ENCODE measurements at regions not wholly inside any gene's neighbourhood (a gene's known extent, or its start where the extent isn't known, plus 50 kb on each side); places are given as distances from the start of the nearest gene placed in this dataset.

DNA sequence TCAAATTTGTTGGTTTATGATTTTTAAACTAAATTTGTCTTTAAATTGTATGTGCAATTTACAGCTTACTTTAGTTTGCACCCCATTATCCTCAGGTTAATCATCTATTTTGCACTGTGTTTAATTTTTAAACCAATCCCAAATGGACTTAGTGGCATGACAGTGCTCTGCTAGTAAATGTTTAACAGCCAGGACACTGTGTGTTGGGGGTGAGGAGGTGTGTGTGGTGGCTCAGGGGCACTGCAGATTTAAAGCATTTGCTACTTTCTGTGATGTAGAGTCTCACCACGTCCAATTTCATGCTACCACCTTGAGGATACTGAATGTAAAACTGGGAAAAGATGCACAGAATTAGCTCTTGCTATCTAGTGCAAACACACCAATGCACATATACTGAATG is 225.7 kb downstream of the HAO1 start:
- no peak overlapping the region for H3K27ac ChIP-seq
- H3K4me1 ChIP-seq, result no peaks in the 10 kb centered on the region
- DNase-seq, result no peak
- no peaks in the 10 kb centered on the region for H3K9me3 ChIP-seq
- intact Hi-C loops (cut with DNase I; ENCODE audit: low total_unique reads), result no loop called here
- no peaks in the 10 kb centered on the region for H3K27me3 ChIP-seq
- no peak overlapping the region for H3K4me3 ChIP-seq
- TF ChIP-seq, protein P1, sequence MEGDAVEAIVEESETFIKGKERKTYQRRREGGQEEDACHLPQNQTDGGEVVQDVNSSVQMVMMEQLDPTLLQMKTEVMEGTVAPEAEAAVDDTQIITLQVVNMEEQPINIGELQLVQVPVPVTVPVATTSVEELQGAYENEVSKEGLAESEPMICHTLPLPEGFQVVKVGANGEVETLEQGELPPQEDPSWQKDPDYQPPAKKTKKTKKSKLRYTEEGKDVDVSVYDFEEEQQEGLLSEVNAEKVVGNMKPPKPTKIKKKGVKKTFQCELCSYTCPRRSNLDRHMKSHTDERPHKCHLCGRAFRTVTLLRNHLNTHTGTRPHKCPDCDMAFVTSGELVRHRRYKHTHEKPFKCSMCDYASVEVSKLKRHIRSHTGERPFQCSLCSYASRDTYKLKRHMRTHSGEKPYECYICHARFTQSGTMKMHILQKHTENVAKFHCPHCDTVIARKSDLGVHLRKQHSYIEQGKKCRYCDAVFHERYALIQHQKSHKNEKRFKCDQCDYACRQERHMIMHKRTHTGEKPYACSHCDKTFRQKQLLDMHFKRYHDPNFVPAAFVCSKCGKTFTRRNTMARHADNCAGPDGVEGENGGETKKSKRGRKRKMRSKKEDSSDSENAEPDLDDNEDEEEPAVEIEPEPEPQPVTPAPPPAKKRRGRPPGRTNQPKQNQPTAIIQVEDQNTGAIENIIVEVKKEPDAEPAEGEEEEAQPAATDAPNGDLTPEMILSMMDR (IDR thresholded peaks at IDR 0.05), result no peak
- no peak for TF ChIP-seq POLR2A (IDR thresholded peaks at IDR 0.05)
- H3K36me3 ChIP-seq, result no peaks in the 10 kb centered on the region

DNA sequence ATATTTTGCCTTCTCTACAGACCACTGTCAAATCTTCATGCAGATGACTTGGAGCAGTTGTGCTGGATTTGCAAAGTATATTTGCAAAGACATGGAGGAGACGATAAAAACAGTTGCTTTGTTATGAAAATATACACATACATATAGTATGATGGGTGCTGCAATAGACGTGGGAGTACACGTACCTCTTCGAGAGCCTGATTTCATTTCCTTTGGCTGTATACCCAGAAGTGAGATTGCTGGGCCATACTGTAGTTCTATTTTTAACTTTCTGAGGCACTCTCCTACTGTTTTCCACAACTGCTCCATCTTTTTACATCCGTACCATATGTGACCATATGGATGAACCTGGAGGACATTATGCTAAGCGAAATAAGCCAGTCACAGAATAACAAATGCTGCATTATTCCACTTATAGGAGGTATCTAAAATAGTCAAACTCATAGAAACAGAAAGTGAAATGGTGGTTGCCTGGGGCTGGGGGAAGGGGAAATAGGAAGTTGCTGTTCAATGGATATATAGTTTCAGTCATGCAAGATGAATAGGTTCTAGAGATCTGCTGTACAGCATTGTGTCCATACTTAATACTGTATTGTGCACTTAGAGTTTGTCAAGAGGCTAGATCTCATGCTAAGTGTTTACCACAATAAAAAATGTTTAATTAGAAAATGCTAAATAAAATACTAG is 223.8 kb downstream of the HAO1 start:
- no peak overlapping the region for H3K4me3 ChIP-seq
- H3K9me3 ChIP-seq, result no peaks in the 10 kb centered on the region
- no peak for TF ChIP-seq POLR2A (IDR thresholded peaks at IDR 0.05)
- TF ChIP-seq, protein P1 (IDR thresholded peaks at IDR 0.05), result no peak
- no peaks in the 10 kb centered on the region for H3K36me3 ChIP-seq
- intact Hi-C loops (cut with DNase I; ENCODE audit: low total_unique reads), result no loop called here
- H3K27ac ChIP-seq, result no peak overlapping the region
- H3K27me3 ChIP-seq, result no peaks in the 10 kb centered on the region
- DNase-seq, result no peak
- H3K4me1 ChIP-seq, result no peaks in the 10 kb centered on the region

DNA sequence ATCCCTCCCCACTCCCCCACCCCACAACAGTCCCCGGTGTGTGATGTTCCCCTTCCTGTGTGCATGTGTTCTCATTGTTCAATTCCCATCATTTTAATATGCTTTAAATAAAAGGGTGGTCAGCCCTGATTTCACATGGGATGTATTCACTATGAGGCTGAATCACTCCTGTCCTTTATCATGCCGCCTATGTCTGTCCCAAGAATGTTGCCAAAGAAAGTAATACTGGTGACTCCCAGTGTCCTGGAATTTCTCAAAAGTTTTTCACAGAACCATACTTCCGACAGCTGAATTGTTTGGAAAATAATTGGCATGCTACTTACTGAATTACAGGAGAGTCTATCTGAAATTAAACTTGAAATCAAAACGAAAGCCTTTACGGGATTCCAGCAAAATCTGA is 217.7 kb downstream of the HAO1 start:
- no peak overlapping the region for H3K27ac ChIP-seq

DNA sequence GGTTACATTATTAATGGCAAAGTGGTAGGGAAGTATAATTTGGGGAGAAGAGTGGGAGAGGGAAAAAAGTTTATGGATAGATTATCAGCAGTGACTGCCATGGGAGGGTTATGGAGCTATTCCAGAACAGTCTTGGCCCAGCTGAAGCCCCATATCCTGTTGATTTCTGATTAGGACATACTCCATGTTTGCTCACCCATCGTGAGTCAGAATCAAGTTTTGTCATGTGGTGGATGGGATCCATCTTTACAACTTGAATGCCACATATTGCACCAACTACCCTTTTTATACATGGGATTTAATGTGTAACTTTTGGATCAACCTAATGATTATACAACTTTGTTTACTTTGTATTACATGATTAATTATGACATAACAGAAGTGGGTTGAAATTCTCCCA is 217.0 kb downstream of the HAO1 start:
- H3K4me3 ChIP-seq, result no peak overlapping the region
- H3K36me3 ChIP-seq, result no peaks in the 10 kb centered on the region
- no peaks in the 10 kb centered on the region for H3K4me1 ChIP-seq
- DNase-seq, result no peak
- H3K27me3 ChIP-seq, result no peaks in the 10 kb centered on the region
- TF ChIP-seq, protein P1 (IDR thresholded peaks at IDR 0.05), result no peak
- no peak for TF ChIP-seq POLR2A (IDR thresholded peaks at IDR 0.05)
- no peak overlapping the region for H3K27ac ChIP-seq
- intact Hi-C loops (cut with DNase I; ENCODE audit: low total_unique reads), result no loop called here
- H3K9me3 ChIP-seq, result no peaks in the 10 kb centered on the region

More for the DNA sequence above, 217.7 kb downstream of the HAO1 start:
- Histone ChIP-seq H3K4me1 (no peaks in the 10 kb centered on the region), H3K36me3 (no peaks in the 10 kb centered on the region), H3K4me3 (no peak overlapping the region), H3K27me3 (no peaks in the 10 kb centered on the region), H3K9me3 (no peaks in the 10 kb centered on the region)
- DNase-seq, result no peak
- TF ChIP-seq, protein P1 (IDR thresholded peaks at IDR 0.05), result no peak
- TF ChIP-seq POLR2A (IDR thresholded peaks at IDR 0.05), result no peak
- intact Hi-C loops (cut with DNase I; ENCODE audit: low total_unique reads), result no loop called here

DNA sequence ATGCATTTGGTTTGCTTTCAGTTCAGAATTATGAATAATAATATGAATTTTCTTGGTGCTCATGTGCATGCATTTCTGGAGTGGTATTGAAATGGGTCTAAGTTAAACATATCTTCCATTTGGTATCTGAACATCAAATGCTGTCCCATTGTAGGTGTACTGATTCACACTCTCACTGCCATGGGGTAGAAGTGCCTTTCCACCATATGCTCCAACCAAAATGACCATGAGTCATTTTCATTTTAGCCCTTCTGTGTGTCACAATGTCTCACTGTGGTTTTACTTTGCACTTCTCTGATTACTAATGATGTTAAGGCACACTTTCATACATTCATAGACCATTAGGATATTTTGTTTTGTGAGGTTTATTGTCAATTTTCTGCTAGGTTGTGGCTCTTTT is 211.9 kb downstream of the HAO1 start:
- no peaks in the 10 kb centered on the region for H3K4me1 ChIP-seq
- no peaks in the 10 kb centered on the region for H3K27me3 ChIP-seq
- no peaks in the 10 kb centered on the region for H3K36me3 ChIP-seq
- DNase-seq, result no peak
- intact Hi-C loops (cut with DNase I; ENCODE audit: low total_unique reads), result no loop called here
- H3K27ac ChIP-seq, result no peak overlapping the region
- H3K4me3 ChIP-seq, result no peak overlapping the region
- no peak for TF ChIP-seq POLR2A (IDR thresholded peaks at IDR 0.05)
- TF ChIP-seq, protein P1 (IDR thresholded peaks at IDR 0.05), result no peak
- no peaks in the 10 kb centered on the region for H3K9me3 ChIP-seq

All from uterus (tissue), 3 donors.